Rectal smooth muscle tissue (tissue), 1 donor: ENCODE measurements at regions not wholly inside any gene's neighbourhood (a gene's known extent, or its start where the extent isn't known, plus 50 kb on each side); places are given as distances from the start of the nearest gene placed in this dataset.

ENCODE experiments used
- H3K27ac ChIP-seq: one replicate; pipeline ENCODE4 v1.7.0; 2013; ENCODE audit warnings: low read depth, low read length, inconsistent platforms
- H3K27me3 ChIP-seq: one replicate; pipeline ENCODE4 v1.7.0; 2013; ENCODE audit warnings: low read length; ENCODE audit not compliant: control insufficient read depth, insufficient read depth
- H3K36me3 ChIP-seq: one replicate; pipeline ENCODE4 v1.7.0; 2013; ENCODE audit warnings: low read length; ENCODE audit not compliant: control insufficient read depth, insufficient read depth
- H3K4me1 ChIP-seq: one replicate; pipeline ENCODE4 v1.7.0; 2013; ENCODE audit warnings: low read length; ENCODE audit not compliant: control insufficient read depth, insufficient read depth
- H3K4me3 ChIP-seq: one replicate; pipeline ENCODE4 v1.7.0; 2013; ENCODE audit warnings: low read length
- H3K9ac ChIP-seq: one replicate; pipeline ENCODE4 v1.7.0; 2013; ENCODE audit warnings: low read length

DNA sequence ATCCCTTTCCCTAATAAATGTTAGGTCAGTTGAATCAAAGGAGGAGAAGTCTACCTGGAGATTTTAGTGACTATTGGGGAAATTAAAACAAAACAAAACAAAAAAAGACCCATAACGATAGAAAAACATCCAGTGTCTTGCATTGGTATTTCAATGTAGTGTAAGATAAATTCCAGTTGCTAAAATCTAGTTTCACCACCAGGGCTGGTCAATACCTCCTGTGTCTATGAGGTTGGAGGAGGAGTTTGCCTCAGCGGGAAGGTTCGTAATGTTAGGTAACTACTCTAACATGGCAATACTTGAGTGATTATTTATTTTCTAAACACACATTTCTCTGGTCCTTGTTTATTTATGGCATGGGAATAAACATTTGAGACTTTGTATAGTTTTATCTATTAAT, 483.2 kb downstream of the FGF9 start:
- Histone ChIP-seq H3K4me1 (no peaks in the 10 kb centered on the region), H3K9ac (no peak overlapping the region), H3K27me3 (no peaks in the 10 kb centered on the region), H3K4me3 (no peak overlapping the region), H3K27ac (no peak overlapping the region), H3K36me3 (no peaks in the 10 kb centered on the region)

DNA sequence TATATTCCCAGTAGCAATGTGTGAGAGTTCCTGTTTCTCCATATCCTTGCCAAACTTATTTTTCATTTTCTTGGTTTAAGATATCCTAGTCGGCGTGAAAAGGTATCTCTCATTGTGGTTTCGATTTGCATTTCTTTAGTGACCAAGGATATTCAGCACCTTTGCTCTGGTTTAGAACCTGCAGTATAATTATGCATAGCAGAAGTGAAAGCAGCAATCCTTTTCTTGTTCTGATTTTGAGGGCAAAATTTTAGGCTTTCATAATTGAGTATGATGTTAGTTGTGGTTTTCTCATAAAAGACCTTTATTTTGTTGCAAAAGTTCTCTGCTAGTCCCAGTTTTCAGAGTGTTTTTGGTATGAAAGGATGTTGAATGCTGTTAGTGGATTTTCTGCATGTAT, 491.0 kb downstream of the FGF9 start:
- Histone ChIP-seq H3K9ac (no peak overlapping the region), H3K36me3 (no peaks in the 10 kb centered on the region), H3K4me1 (no peaks in the 10 kb centered on the region), H3K4me3 (no peak overlapping the region), H3K27me3 (no peaks in the 10 kb centered on the region), H3K27ac (no peak overlapping the region)

DNA sequence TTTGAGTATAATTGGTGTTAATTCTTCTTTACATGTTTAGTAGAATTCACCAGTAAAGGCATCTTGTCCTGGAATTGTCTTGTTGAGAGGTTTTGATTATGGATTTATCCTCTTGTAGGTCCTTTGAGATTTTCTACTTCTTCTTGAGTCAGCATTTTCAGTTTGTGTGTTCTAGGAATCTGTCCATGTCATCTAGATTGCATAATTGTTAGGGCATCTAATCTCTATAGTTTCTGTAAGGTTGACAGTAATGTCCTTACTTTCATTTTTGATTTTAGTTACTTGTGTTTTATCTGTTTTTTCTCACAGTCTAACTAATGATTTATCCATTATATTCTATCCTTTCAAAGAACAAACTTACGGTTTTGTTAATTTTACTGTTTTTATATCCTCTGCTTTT, 492.0 kb downstream of the FGF9 start:
- no peak overlapping the region for H3K9ac ChIP-seq
- no peak overlapping the region for H3K27ac ChIP-seq
- no peaks in the 10 kb centered on the region for H3K36me3 ChIP-seq
- no peak overlapping the region for H3K4me3 ChIP-seq
- no peaks in the 10 kb centered on the region for H3K27me3 ChIP-seq
- no peaks in the 10 kb centered on the region for H3K4me1 ChIP-seq

DNA sequence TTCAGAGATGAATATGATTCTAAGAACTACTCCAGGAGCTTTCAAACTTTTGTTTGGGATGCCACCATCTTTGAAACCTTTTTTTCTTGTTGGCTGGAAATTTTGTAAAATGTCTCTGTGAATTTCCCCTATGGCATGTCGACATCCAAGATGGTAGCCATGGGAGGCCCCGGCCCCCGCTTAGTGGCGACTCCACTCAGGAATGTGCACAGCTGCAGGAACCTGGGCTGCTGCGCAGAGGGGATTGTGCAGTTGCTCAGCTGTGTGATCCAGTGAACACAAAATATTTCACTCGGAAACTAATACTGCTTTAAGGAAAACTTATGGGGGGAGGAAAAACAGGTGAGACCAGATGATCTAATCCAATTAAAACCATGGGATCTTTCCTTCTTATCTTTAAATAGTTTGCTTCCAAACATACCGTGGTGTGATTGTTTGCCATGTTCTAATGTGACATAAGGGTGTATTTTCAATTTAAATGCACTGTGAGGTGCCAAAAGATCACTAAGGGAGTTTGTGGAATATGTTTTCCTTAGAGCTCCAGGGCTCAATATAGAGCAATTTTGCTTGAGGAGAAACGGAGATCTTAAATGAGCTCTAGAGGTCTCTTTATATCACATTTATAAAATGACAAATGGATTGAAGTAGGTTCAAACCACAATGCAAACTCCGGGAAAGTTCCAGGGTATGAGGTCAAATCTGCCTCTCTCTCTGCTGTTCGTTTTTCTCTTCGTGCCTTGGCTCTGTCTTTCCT, 497.7 kb downstream of the FGF9 start:
- no peak overlapping the region for H3K9ac ChIP-seq
- H3K4me3 ChIP-seq, result no peak overlapping the region
- no peaks in the 10 kb centered on the region for H3K36me3 ChIP-seq
- no peaks in the 10 kb centered on the region for H3K4me1 ChIP-seq
- no peak overlapping the region for H3K27ac ChIP-seq
- no peaks in the 10 kb centered on the region for H3K27me3 ChIP-seq

DNA sequence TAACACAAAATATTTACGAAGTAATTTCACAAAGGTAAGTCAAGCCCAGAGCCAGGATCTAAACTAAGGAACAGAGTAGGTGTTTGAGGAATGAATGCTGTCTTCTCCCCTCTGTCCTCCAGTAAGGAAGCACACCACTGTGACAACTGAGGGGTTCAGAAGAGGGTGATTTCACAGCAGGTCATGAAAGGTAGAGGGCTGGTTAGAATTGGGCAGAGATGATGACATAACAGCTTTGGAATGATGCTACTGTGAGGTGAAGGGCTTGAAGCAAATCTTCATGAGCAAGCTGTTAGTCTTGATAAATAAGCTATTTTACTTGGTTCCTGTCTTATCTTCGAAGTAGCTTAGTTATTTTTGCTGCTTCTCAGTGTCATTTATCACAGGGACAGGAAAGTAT, 498.6 kb downstream of the FGF9 start:
- Histone ChIP-seq H3K27me3 (no peaks in the 10 kb centered on the region), H3K9ac (no peak overlapping the region), H3K36me3 (no peaks in the 10 kb centered on the region), H3K4me1 (no peaks in the 10 kb centered on the region), H3K27ac (no peak overlapping the region), H3K4me3 (no peak overlapping the region)

DNA sequence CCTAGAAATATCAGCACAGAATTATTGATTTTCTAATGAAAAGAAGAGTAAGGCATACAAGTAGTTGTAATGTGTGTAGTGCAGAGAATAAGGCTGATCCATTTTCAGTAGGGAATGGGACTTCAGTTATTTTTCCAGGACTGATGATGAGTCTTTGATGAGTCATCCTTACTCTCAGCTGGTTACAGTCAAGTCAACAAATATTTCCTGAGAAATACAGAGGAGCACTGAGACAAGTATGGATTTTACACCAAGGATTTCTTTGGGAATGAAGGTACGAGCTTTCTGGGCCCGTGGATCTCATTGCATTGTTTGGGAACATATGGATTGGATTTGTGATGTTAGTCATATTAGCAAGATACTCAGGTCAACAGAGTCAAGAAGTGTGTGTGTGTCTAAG, 502.7 kb downstream of the FGF9 start:
- no peak overlapping the region for H3K9ac ChIP-seq
- H3K27me3 ChIP-seq, result no peaks in the 10 kb centered on the region
- H3K4me1 ChIP-seq, result no peaks in the 10 kb centered on the region
- no peaks in the 10 kb centered on the region for H3K36me3 ChIP-seq
- H3K27ac ChIP-seq, result no peak overlapping the region
- no peak overlapping the region for H3K4me3 ChIP-seq

DNA sequence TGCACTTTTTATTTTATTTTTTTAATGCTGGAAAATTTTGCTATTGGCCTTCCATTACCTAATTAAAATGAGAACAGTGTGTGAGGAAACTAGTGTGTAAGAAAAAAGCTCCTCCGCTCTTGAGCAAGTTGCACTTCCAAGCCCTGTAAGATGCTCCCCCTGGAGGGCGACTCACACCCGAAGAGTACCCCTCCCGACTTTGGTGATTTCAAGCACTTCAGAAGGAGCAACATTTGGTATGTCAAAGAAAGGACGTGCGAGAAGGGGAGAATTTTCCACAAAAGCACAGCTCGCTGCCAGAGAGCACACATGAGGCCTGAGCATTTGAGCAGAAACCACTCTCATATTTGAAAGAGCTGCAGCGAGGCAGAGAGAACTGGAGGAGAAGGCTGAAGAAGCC, 504.4 kb downstream of the FGF9 start:
- no peak overlapping the region for H3K27ac ChIP-seq
- no peak overlapping the region for H3K4me3 ChIP-seq
- no peaks in the 10 kb centered on the region for H3K36me3 ChIP-seq
- H3K4me1 ChIP-seq, result no peaks in the 10 kb centered on the region
- no peaks in the 10 kb centered on the region for H3K27me3 ChIP-seq
- no peak overlapping the region for H3K9ac ChIP-seq

DNA sequence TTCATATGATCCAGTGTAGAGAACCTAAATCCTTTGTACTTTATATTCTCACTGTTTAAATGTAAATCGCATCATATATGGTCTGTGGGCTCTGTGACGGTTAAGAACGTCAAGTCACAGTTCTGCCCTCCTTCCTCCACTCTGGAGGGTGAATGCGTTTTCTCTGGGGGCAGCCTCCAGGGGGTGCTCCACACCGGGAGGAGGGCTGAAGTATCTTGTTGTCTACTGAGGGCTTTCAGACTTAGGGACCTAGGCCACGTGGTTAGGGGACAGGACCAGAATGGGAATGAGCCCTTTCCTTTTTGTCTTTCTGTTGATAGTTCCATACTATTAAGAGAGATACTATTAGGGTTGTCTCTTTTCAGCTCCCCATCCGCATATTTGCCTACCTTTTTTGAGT, 504.9 kb downstream of the FGF9 start:
- Histone ChIP-seq H3K27ac (no peak overlapping the region), H3K9ac (no peak overlapping the region), H3K27me3 (no peaks in the 10 kb centered on the region), H3K4me3 (no peak overlapping the region), H3K36me3 (no peaks in the 10 kb centered on the region), H3K4me1 (no peaks in the 10 kb centered on the region)

DNA sequence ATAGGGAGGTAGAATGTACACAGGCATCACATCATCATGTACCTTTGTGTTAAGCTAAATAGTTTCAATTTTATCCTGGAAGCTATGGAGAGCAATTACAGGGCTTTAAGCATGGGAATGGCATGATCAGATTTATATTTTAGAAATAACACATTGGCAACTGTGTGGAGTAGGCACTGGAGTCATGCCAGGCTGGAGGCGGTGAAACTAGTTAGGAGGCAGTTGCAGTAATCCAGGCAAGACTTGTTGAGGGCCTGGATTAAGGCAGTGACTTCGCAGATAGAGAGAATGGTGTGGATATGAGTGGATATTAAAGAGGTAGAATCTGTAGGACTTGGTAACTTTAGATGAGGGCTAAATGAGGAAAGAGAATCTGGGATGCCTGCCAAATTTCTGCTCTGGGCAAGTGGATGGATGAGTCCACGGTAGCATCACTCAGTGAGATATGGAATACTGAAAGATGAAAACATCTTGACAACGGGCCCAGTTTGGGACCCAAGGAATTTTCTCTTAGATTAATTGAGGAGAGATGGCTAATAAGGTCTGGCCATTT, 506.2 kb downstream of the FGF9 start:
- no peak overlapping the region for H3K9ac ChIP-seq
- H3K4me3 ChIP-seq, result no peak overlapping the region
- H3K36me3 ChIP-seq, result no peaks in the 10 kb centered on the region
- H3K27ac ChIP-seq, result no peak overlapping the region
- H3K4me1 ChIP-seq, result no peaks in the 10 kb centered on the region
- H3K27me3 ChIP-seq, result no peaks in the 10 kb centered on the region

DNA sequence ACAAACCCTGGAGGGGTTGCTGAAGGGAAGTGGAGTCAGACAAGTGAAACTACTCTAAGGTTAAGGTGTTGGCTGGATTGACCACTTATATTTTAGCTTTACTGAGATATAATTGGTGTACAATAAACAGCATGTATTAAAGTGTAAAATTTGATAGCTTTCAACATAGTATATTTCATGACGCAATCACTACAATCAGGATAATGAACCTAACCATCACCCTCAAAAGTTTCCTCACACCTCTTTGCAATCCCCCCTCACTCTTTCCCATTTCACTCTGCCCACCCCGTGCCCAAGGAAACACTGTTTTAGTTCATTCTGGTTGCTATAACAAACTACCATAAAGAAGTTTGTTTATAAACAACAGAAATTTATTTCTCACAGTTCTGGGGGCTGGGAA, 508.0 kb downstream of the FGF9 start:
- no peaks in the 10 kb centered on the region for H3K36me3 ChIP-seq
- H3K4me3 ChIP-seq, result no peak overlapping the region
- H3K27me3 ChIP-seq, result no peaks in the 10 kb centered on the region
- no peak overlapping the region for H3K27ac ChIP-seq
- no peak overlapping the region for H3K9ac ChIP-seq
- H3K4me1 ChIP-seq, result no peaks in the 10 kb centered on the region

DNA sequence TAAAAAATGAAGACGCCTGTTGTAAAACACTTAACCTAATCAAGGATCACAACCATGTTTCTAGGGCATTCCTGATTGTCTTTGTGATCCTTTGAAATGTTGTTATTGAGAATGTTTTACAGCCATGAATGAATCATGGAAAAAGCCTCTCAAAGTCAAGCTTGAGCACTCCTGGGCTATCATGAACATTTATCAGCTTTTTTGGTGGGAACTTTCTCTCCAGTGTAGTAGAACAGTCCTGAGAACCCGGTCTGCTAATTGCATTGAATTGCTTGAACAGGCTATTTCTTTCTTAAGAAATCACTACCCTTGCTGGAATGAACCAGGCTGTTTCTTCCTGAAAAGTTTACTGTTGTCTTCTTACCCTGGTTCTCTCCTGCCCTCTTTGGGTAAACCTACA, 516.5 kb downstream of the FGF9 start:
- Histone ChIP-seq H3K4me1 (no peaks in the 10 kb centered on the region), H3K36me3 (no peaks in the 10 kb centered on the region), H3K4me3 (no peak overlapping the region), H3K27me3 (no peaks in the 10 kb centered on the region), H3K9ac (no peak overlapping the region), H3K27ac (no peak overlapping the region)

DNA sequence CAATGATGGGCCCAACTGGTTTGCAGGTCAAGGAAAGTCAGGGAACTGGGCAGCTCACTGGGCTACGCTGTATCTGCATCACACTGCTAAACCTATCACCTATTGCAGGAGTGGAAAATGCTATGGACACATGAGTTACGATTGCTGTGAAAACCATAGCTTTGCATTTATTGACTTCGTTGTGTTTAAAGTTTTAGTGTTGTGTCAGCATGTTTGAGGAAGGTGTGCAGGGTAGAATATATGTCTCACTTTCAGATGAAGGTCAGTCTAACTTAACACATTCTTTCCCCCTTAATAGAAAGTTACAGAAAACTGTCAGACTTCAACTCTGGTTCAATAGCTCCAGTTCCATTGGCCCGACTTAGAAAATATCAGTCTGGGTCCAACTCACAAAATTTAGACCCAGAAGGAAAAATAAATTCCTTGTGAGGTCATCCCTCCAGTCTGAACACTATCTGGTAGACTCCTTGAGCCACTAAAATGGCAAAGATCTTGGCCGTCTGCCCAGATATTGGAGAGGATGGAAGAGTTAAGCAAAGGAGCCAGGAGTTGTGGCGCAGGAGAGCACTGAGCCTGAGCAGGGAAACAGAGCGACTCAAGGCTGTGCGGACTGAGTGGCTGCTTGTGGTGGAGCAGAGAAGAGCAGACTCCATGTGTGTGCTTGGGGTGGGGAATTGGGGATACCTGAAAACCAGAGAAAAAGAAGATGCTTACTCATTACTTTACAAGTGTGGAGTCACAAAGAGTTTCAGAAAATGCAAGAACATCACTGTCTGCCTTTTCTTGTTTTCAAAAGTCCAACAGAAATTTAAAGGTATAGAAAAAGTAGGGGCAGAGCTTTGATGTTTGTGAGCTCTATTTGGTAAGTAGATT, 518.5 kb downstream of the FGF9 start:
- H3K27ac ChIP-seq, result no peak overlapping the region
- H3K4me1 ChIP-seq, result no peaks in the 10 kb centered on the region
- H3K4me3 ChIP-seq, result no peak overlapping the region
- H3K9ac ChIP-seq, result no peak overlapping the region
- no peaks in the 10 kb centered on the region for H3K27me3 ChIP-seq
- no peaks in the 10 kb centered on the region for H3K36me3 ChIP-seq
